ENCODE measurements at regions not wholly inside any gene's neighbourhood (a gene's known extent, or its start where the extent isn't known, plus 50 kb on each side); places are given as distances from the start of the nearest gene placed in this dataset.

- Mint-ChIP-seq H3K9me3 (ENCODE audit: low read depth, unreplicated experiment) (no peaks in the 10 kb centered on the region), H3K27ac (ENCODE audit: unreplicated experiment) (no peak overlapping the region), H3K27me3 (ENCODE audit: unreplicated experiment) (peaks cover 44% of the 10 kb centered on the region), H3K4me1 (ENCODE audit: low read depth, unreplicated experiment) (no peaks in the 10 kb centered on the region), H3K4me3 (ENCODE audit: low read depth, unreplicated experiment) (no peak overlapping the region), H3K36me3 (ENCODE audit: insufficient read depth, unreplicated experiment) (no peaks in the 10 kb centered on the region)
- TF ChIP-seq, protein P1, sequence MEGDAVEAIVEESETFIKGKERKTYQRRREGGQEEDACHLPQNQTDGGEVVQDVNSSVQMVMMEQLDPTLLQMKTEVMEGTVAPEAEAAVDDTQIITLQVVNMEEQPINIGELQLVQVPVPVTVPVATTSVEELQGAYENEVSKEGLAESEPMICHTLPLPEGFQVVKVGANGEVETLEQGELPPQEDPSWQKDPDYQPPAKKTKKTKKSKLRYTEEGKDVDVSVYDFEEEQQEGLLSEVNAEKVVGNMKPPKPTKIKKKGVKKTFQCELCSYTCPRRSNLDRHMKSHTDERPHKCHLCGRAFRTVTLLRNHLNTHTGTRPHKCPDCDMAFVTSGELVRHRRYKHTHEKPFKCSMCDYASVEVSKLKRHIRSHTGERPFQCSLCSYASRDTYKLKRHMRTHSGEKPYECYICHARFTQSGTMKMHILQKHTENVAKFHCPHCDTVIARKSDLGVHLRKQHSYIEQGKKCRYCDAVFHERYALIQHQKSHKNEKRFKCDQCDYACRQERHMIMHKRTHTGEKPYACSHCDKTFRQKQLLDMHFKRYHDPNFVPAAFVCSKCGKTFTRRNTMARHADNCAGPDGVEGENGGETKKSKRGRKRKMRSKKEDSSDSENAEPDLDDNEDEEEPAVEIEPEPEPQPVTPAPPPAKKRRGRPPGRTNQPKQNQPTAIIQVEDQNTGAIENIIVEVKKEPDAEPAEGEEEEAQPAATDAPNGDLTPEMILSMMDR (IDR thresholded peaks at IDR 0.05; ENCODE audit: unreplicated experiment) = no peak
- no TSS peak for BruUV-seq (replicated peaks)
- no peak for DNase-seq
- CTCF ChIA-PET = no interaction called here
- intact Hi-C loops (cut with micrococcal nuclease; ENCODE audit: unreplicated experiment) = no loop called here
These were observed 438.5 kb downstream of the CCSER2 start for GRCh38 chr10:84766923-84767322.

DNA sequence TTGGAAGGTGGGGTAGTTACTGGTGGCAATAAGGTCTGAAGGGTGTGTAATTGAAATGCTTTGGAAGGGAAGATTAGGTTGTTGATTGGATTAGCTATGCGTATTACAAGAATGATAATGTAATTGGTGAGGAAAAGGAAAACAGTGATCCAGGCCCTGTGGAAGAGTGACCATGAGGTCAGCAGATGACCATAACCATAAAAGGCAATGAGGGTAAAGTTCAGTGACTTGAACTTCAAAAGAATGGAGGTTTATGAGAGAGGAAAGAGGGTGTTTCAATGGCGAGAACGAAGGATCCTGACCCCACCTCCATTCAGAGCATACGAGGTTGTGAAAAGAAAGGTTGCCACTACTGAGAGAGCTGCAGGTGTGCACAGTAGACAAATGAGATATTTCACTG lies 439.7 kb downstream of the CCSER2 start:
- H3K27me3 Mint-ChIP-seq (ENCODE audit: unreplicated experiment) = peaks cover 44% of the 10 kb centered on the region
- H3K9me3 Mint-ChIP-seq (ENCODE audit: low read depth, unreplicated experiment) = no peaks in the 10 kb centered on the region
- H3K4me3 Mint-ChIP-seq (ENCODE audit: low read depth, unreplicated experiment) = no peak overlapping the region
- TF ChIP-seq, protein P1 (IDR thresholded peaks at IDR 0.05; ENCODE audit: unreplicated experiment) = no peak
- no peak overlapping the region for H3K27ac Mint-ChIP-seq (ENCODE audit: unreplicated experiment)
- no peaks in the 10 kb centered on the region for H3K36me3 Mint-ChIP-seq (ENCODE audit: insufficient read depth, unreplicated experiment)
- H3K4me1 Mint-ChIP-seq (ENCODE audit: low read depth, unreplicated experiment) = no peaks in the 10 kb centered on the region
- no TSS peak for BruUV-seq (replicated peaks)
- no peak for DNase-seq
- CTCF ChIA-PET = no interaction called here
- intact Hi-C loops (cut with micrococcal nuclease; ENCODE audit: unreplicated experiment) = no loop called here

DNA sequence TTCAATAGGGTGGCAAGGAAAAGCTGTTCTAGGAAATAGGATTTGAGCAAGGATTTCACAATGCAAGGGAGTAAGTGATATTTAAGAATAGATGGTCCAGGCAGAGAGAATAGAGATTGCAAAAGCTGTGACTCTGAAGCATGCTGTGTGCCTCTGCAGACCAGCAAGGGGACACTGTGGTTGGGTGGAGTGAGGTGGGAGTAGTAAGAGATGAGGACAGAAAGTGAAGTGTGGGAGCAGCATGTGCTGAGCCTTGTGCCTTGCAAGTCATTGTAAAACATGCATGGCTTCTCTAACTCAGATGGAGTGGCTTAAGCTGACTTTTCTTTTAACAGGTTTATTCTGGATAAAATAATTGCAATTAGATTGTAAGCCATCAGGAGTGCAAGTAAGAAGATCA lies 442.4 kb downstream of the CCSER2 start:
- TF ChIP-seq, protein P1 (IDR thresholded peaks at IDR 0.05; ENCODE audit: unreplicated experiment) = no peak
- DNase-seq = no peak
- Mint-ChIP-seq H3K9me3 (ENCODE audit: low read depth, unreplicated experiment) (no peaks in the 10 kb centered on the region), H3K27me3 (ENCODE audit: unreplicated experiment) (peaks cover 35% of the 10 kb centered on the region), H3K4me3 (ENCODE audit: low read depth, unreplicated experiment) (no peak overlapping the region), H3K36me3 (ENCODE audit: insufficient read depth, unreplicated experiment) (no peaks in the 10 kb centered on the region), H3K4me1 (ENCODE audit: low read depth, unreplicated experiment) (no peaks in the 10 kb centered on the region), H3K27ac (ENCODE audit: unreplicated experiment) (no peak overlapping the region)
- intact Hi-C loops (cut with micrococcal nuclease; ENCODE audit: unreplicated experiment) = no loop called here
- BruUV-seq (replicated peaks) = no TSS peak
- CTCF ChIA-PET = no interaction called here

GRCh38 chr10:84783386-84783785 lies 455.0 kb downstream of the CCSER2 start:
- Mint-ChIP-seq H3K4me1 (ENCODE audit: low read depth, unreplicated experiment) (peaks cover 9% of the 10 kb centered on the region), H3K4me3 (ENCODE audit: low read depth, unreplicated experiment) (no peak overlapping the region), H3K9me3 (ENCODE audit: low read depth, unreplicated experiment) (no peaks in the 10 kb centered on the region), H3K36me3 (ENCODE audit: insufficient read depth, unreplicated experiment) (no peaks in the 10 kb centered on the region), H3K27me3 (ENCODE audit: unreplicated experiment) (peaks cover 16% of the 10 kb centered on the region), H3K27ac (ENCODE audit: unreplicated experiment) (no peak overlapping the region)
- TF ChIP-seq, protein P1 (IDR thresholded peaks at IDR 0.05; ENCODE audit: unreplicated experiment) = peak; percentile 57
- CTCF ChIA-PET = no interaction called here
- no TSS peak for BruUV-seq (replicated peaks)
- peak; percentile 41 for DNase-seq
- intact Hi-C loops (cut with micrococcal nuclease; ENCODE audit: unreplicated experiment) = loop anchor here (1.0 kb wide), 1 partner anchor 37 kb away; no protein-coding TSS in a partner anchor
